Thyroid gland (tissue), 4 donors: ENCODE measurements at regions not wholly inside any gene's neighbourhood (a gene's known extent, or its start where the extent isn't known, plus 50 kb on each side); places are given as distances from the start of the nearest gene placed in this dataset.

ENCODE experiments used
- DNase-seq, 2 donors: peaks; one replicate each; pipeline ENCODE4 v3.0.0-alpha.2; 2019
- H3K27ac ChIP-seq, 3 donors: fragments of 200-600 bp; sonication (generic); 1 replicate in 2 of 3; 2 replicates in 1 of 3; pipeline ENCODE4 v1.5.1; 2016 to 2019; ENCODE audit warnings: mild to moderate bottlenecking in 1 of 3, moderate library complexity in 1 of 3
- H3K27me3 ChIP-seq: fragments of 200-600 bp; sonication (generic); one replicate; pipeline ENCODE4 v1.5.1; 2019
- H3K36me3 ChIP-seq, 2 donors: fragments of 200-600 bp; sonication (generic); one replicate each; pipeline ENCODE4 v1.5.1; 2016 to 2019
- H3K4me1 ChIP-seq, 2 donors: fragments of 200-600 bp; sonication (generic); one replicate each; pipeline ENCODE4 v1.5.1; 2017 to 2019
- H3K4me3 ChIP-seq, 3 donors: fragments of 200-600 bp; sonication (generic); replicated peaks in 1 of 3; 1 replicate in 2 of 3; 2 replicates in 1 of 3; pipeline ENCODE4 v1.5.1; 2016; ENCODE audit warnings: mild to moderate bottlenecking in 1 of 3
- H3K9me3 ChIP-seq: fragments of 200-600 bp; sonication (generic); one replicate; pipeline ENCODE4 v1.5.1; 2017
- CTCF ChIP-seq, 6 experiments: fragments of 200-600 bp in 3 of 6; fragments of 450-650 bp in 3 of 6; sonication (generic) in 3 of 6; IDR thresholded peaks; one replicate each; pipeline ENCODE4 v1.5.1; 2016 to 2019; ENCODE audit warnings: antibody characterized with exemption in 6 of 6, mild to moderate bottlenecking in 2 of 6, inconsistent platforms in 1 of 6, moderate library complexity in 1 of 6
- POLR2A ChIP-seq, 2 donors: fragments of 450-650 bp; IDR thresholded peaks; one replicate each; pipeline ENCODE4 v1.6.1; 2017; ENCODE audit warnings: antibody characterized with exemption in 2 of 2, mild to moderate bottlenecking in 2 of 2, moderate library complexity in 1 of 2
- WGBS, 2 donors: methylation state at CpG; one replicate each; pipeline ENCODE4 v1.1.5; 2017; 5-methylcytosine and 5-hydroxymethylcytosine counted together
- intact Hi-C: fragments of 100-400 bp; cut with DNase I; formaldehyde crosslinking; loops from one replicate; pipeline ENCODE4 v1.15.1; 2023

- WGBS, 2 donors, result 85 to 86% methylated on average over 6 to 7 of the region's 7 CpGs
Measured at GRCh38 chr1:219081943-219082925, 91.4 kb upstream of the LYPLAL1 start.

GRCh38 chr1:219083631-219084030 lies 90.0 kb upstream of the LYPLAL1 start:
- TF ChIP-seq POLR2A (IDR thresholded peaks at IDR 0.05) (no peak), CTCF (IDR thresholded peaks at IDR 0.05) (no peak)
- DNase-seq, result no peak
- Histone ChIP-seq H3K4me1 (no peaks in the 10 kb centered on the region), H3K4me3 (no peak overlapping the region), H3K27ac (no peak overlapping the region), H3K36me3 (no peaks in the 10 kb centered on the region), H3K27me3 (no peaks in the 10 kb centered on the region), H3K9me3 (no peaks in the 10 kb centered on the region)
- intact Hi-C loops, result no loop called here
- 92 to 98% methylated on average over 1 of the region's 1 CpG for WGBS, 2 donors

More at GRCh38 chr1:219081943-219082925, 91.4 kb upstream of the LYPLAL1 start:
- intact Hi-C loops, result no loop called here
- Histone ChIP-seq H3K9me3 (no peaks in the 10 kb centered on the region), H3K36me3 (no peaks in the 10 kb centered on the region), H3K27me3 (no peaks in the 10 kb centered on the region), H3K27ac (no peak overlapping the region), H3K4me1 (no peaks in the 10 kb centered on the region), H3K4me3 (no peak overlapping the region)
- no peak for TF ChIP-seq POLR2A (IDR thresholded peaks at IDR 0.05)
- TF ChIP-seq CTCF (IDR thresholded peaks at IDR 0.05), result no peak
- no peak for DNase-seq

- Histone ChIP-seq H3K36me3 (no peaks in the 10 kb centered on the region), H3K4me3 (no peak overlapping the region), H3K9me3 (no peaks in the 10 kb centered on the region), H3K27ac (no peak overlapping the region), H3K27me3 (no peaks in the 10 kb centered on the region), H3K4me1 (no peaks in the 10 kb centered on the region)
- no peak for DNase-seq
- intact Hi-C loops, result no loop called here
- 76 to 83% methylated on average over 3 of the region's 3 CpGs for WGBS, 2 donors
- TF ChIP-seq POLR2A (IDR thresholded peaks at IDR 0.05) (no peak), CTCF (IDR thresholded peaks at IDR 0.05) (no peak)
Measured at GRCh38 chr1:219085082-219085481, 88.6 kb upstream of the LYPLAL1 start.

- Histone ChIP-seq H3K4me3 (no peak overlapping the region), H3K27ac (no peak overlapping the region), H3K27me3 (no peaks in the 10 kb centered on the region), H3K36me3 (no peaks in the 10 kb centered on the region), H3K9me3 (no peaks in the 10 kb centered on the region), H3K4me1 (no peaks in the 10 kb centered on the region)
- no peak for TF ChIP-seq CTCF (IDR thresholded peaks at IDR 0.05)
- TF ChIP-seq POLR2A (IDR thresholded peaks at IDR 0.05), result no peak
- DNase-seq, result no peak
- WGBS, 2 donors, result 86 to 93% methylated on average over 1 of the region's 1 CpG
- intact Hi-C loops, result no loop called here
Measured at GRCh38 chr1:219085988-219086387, 87.7 kb upstream of the LYPLAL1 start.

- WGBS, 2 donors, result 38 to 39% methylated on average over 1 of the region's 1 CpG
- Histone ChIP-seq H3K27ac (no peak overlapping the region), H3K36me3 (no peaks in the 10 kb centered on the region), H3K4me3 (no peak overlapping the region), H3K4me1 (no peaks in the 10 kb centered on the region), H3K9me3 (no peaks in the 10 kb centered on the region), H3K27me3 (no peaks in the 10 kb centered on the region)
- TF ChIP-seq POLR2A (IDR thresholded peaks at IDR 0.05) (no peak), CTCF (IDR thresholded peaks at IDR 0.05) (no peak)
- intact Hi-C loops, result no loop called here
- DNase-seq, result no peak
Measured at GRCh38 chr1:219086956-219087469, 86.7 kb upstream of the LYPLAL1 start.
